MM.1S (cell line): ENCODE measurements at regions not wholly inside any gene's neighbourhood (a gene's known extent, or its start where the extent isn't known, plus 50 kb on each side); places are given as distances from the start of the nearest gene placed in this dataset.

Experiments
- CTCF ChIP-seq: fragments of 300-600 bp; sonication (generic); IDR thresholded peaks from 2 replicates; pipeline ENCODE4 v1.5.1; 2016; ENCODE audit warnings: antibody characterized with exemption, low read length, mixed read lengths
- EZH2 ChIP-seq: fragments of 300-600 bp; sonication (generic); optimal IDR thresholded peaks from 2 replicates; pipeline ENCODE3; 2017; ENCODE audit warnings: low read depth, mild to moderate bottlenecking, antibody characterized with exemption, low read length, mixed read lengths
- EZH2phosphoT487 ChIP-seq: fragments of 300-600 bp; sonication (generic); IDR thresholded peaks from 2 replicates; pipeline ENCODE4 v1.6.1; 2018; ENCODE audit warnings: antibody characterized with exemption, low read length

- no peak for TF ChIP-seq CTCF
- TF ChIP-seq EZH2phosphoT487, result no peak
- no peak for TF ChIP-seq EZH2
These were observed 811.1 kb downstream of the UQCRFS1 start for GRCh38 chr19:28401739-28402424.
